OCI-LY7 (cell line): ENCODE measurements at regions not wholly inside any gene's neighbourhood (a gene's known extent, or its start where the extent isn't known, plus 50 kb on each side); places are given as distances from the start of the nearest gene placed in this dataset.

Source experiments
- BruUV-seq: library from RNA; stranded (reverse); fragments of 400-500 nt; replicated peaks from 2 replicates; lab custom pipeline; 2021; lab: Mats Ljungman, UMichigan
- CTCF ChIA-PET: fragments of 300-600 bp; sonication (Branson Sonifier 250); formaldehyde crosslinking; loops from one replicate; lab custom pipeline; 2022; ENCODE audit warnings: antibody characterized with exemption; ENCODE audit not compliant: unreplicated experiment; lab: Charles Lee
- POLR2A ChIA-PET: fragments of 300-600 bp; sonication (Branson Sonifier 250); formaldehyde crosslinking; loops from one replicate; lab custom pipeline; 2022; ENCODE audit warnings: antibody characterized with exemption; lab: Charles Lee
- DNase-seq: peaks from one replicate; pipeline ENCODE4 v3.0.0-alpha.2; 2015; ENCODE audit warnings: low spot score
- H2AFZ ChIP-seq: fragments of 200-600 bp; sonication (generic), shearing (Covaris generic); 2 replicates; pipeline ENCODE4 v1.6.1; 2014; ENCODE audit warnings: mild to moderate bottlenecking, antibody characterized with exemption, low read length, moderate library complexity
- H3K27ac ChIP-seq: fragments of 200-600 bp; sonication (generic); 2 replicates; pipeline ENCODE4 v1.5.1; 2014; ENCODE audit warnings: mixed run types, low read depth, mild to moderate bottlenecking, moderate library complexity, low read length, inconsistent platforms; ENCODE audit not compliant: poor library complexity, severe bottlenecking
- H3K36me3 ChIP-seq: fragments of 200-600 bp; sonication (generic); 2 replicates; pipeline ENCODE4 v1.6.1; 2014; ENCODE audit warnings: mild to moderate bottlenecking, antibody characterized with exemption, low read length, moderate library complexity, mixed read lengths; ENCODE audit not compliant: insufficient read depth
- H3K4me1 ChIP-seq: fragments of 200-600 bp; sonication (generic); 2 replicates; pipeline ENCODE4 v1.5.1; 2014; ENCODE audit warnings: mild to moderate bottlenecking, low read length; ENCODE audit not compliant: insufficient read depth, poor library complexity, severe bottlenecking
- H3K4me2 ChIP-seq: fragments of 200-600 bp; sonication (generic); 2 replicates; pipeline ENCODE4 v1.6.1; 2014; ENCODE audit warnings: mild to moderate bottlenecking, low read length
- H3K4me3 ChIP-seq: fragments of 200-600 bp; sonication (generic); 2 replicates; pipeline ENCODE4 v1.5.1; 2014; ENCODE audit warnings: mild to moderate bottlenecking, low read depth, low read length; ENCODE audit not compliant: poor library complexity, severe bottlenecking
- H3K79me2 ChIP-seq: fragments of 200-600 bp; sonication (generic); 2 replicates; pipeline ENCODE4 v1.6.1; 2016; ENCODE audit warnings: low read depth, mild to moderate bottlenecking, low read length, moderate library complexity, mixed read lengths; ENCODE audit not compliant: insufficient read depth
- H3K9me2 ChIP-seq: fragments of 200-600 bp; sonication (generic); 2 replicates; pipeline ENCODE4 v1.6.1; 2016; ENCODE audit warnings: mild to moderate bottlenecking, low read length, mixed read lengths; ENCODE audit not compliant: insufficient read depth
- H3K9me3 ChIP-seq: fragments of 200-600 bp; sonication (generic); 2 replicates; pipeline ENCODE4 v1.6.1; 2014; ENCODE audit warnings: mild to moderate bottlenecking, mixed run types, low read length, mixed read lengths
- H4K20me1 ChIP-seq: fragments of 200-600 bp; sonication (generic); 2 replicates; pipeline ENCODE4 v1.6.1; 2014; ENCODE audit warnings: mild to moderate bottlenecking, antibody characterized with exemption, low read length, moderate library complexity, mixed read lengths; ENCODE audit not compliant: insufficient read depth
- EZH2phosphoT487 ChIP-seq: fragments of 200-600 bp; sonication (generic); IDR thresholded peaks from 2 replicates; pipeline ENCODE4 v1.6.1; 2018; ENCODE audit warnings: low read depth, borderline replicate concordance, mild to moderate bottlenecking, mixed run types, antibody characterized with exemption, low read length, moderate library complexity, mixed read lengths
- intact Hi-C: fragments of 100-400 bp; cut with micrococcal nuclease; formaldehyde crosslinking; loops from one replicate; pipeline ENCODE4 v1.10.0; 2022; ENCODE audit not compliant: unreplicated experiment
- TF ChIP-seq, protein P1 (sequence below): fragments of 200-600 bp; sonication (generic); conservative IDR thresholded peaks from 2 replicates; pipeline ENCODE4 v1.5.1; 2014; ENCODE audit warnings: mild to moderate bottlenecking, antibody characterized with exemption, low read length, moderate library complexity, mixed read lengths

- no peak for TF ChIP-seq EZH2phosphoT487
- TF ChIP-seq, protein P1, sequence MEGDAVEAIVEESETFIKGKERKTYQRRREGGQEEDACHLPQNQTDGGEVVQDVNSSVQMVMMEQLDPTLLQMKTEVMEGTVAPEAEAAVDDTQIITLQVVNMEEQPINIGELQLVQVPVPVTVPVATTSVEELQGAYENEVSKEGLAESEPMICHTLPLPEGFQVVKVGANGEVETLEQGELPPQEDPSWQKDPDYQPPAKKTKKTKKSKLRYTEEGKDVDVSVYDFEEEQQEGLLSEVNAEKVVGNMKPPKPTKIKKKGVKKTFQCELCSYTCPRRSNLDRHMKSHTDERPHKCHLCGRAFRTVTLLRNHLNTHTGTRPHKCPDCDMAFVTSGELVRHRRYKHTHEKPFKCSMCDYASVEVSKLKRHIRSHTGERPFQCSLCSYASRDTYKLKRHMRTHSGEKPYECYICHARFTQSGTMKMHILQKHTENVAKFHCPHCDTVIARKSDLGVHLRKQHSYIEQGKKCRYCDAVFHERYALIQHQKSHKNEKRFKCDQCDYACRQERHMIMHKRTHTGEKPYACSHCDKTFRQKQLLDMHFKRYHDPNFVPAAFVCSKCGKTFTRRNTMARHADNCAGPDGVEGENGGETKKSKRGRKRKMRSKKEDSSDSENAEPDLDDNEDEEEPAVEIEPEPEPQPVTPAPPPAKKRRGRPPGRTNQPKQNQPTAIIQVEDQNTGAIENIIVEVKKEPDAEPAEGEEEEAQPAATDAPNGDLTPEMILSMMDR, result no peak
- no peak overlapping the region for H3K4me2 ChIP-seq
- BruUV-seq, result no TSS peak
Observed at GRCh38 chr6:104118274-104118673, 741.4 kb downstream of the HACE1 start.

GRCh38 chr6:104109806-104110205, 749.9 kb downstream of the HACE1 start:
- no peak overlapping the region for H3K4me3 ChIP-seq
- ChIA-PET POLR2A (no interaction called here), CTCF (no interaction called here)
- no peak for DNase-seq
- H3K9me3 ChIP-seq, result no peaks in the 10 kb centered on the region
- no peak overlapping the region for H3K4me2 ChIP-seq
- no peak overlapping the region for H2AFZ ChIP-seq
- no peak overlapping the region for H3K27ac ChIP-seq
- no peak for TF ChIP-seq EZH2phosphoT487
- TF ChIP-seq, protein P1, result no peak
- no peaks in the 10 kb centered on the region for H3K9me2 ChIP-seq
- H3K36me3 ChIP-seq, result no peaks in the 10 kb centered on the region
- H3K4me1 ChIP-seq, result no peaks in the 10 kb centered on the region
- BruUV-seq, result no TSS peak
- H4K20me1 ChIP-seq, result no peaks in the 10 kb centered on the region
- no peaks in the 10 kb centered on the region for H3K79me2 ChIP-seq
- intact Hi-C loops, result no loop called here

More at GRCh38 chr6:104118274-104118673, 741.4 kb downstream of the HACE1 start:
- POLR2A ChIA-PET, result no interaction called here
- intact Hi-C loops, result no loop called here
- Histone ChIP-seq H3K36me3 (no peaks in the 10 kb centered on the region), H3K9me3 (no peaks in the 10 kb centered on the region), H2AFZ (no peak overlapping the region), H4K20me1 (no peaks in the 10 kb centered on the region), H3K79me2 (no peaks in the 10 kb centered on the region), H3K4me3 (no peak overlapping the region), H3K9me2 (no peaks in the 10 kb centered on the region), H3K27ac (no peak overlapping the region), H3K4me1 (no peaks in the 10 kb centered on the region)
- DNase-seq, result no peak
- CTCF ChIA-PET, result no interaction called here

DNA sequence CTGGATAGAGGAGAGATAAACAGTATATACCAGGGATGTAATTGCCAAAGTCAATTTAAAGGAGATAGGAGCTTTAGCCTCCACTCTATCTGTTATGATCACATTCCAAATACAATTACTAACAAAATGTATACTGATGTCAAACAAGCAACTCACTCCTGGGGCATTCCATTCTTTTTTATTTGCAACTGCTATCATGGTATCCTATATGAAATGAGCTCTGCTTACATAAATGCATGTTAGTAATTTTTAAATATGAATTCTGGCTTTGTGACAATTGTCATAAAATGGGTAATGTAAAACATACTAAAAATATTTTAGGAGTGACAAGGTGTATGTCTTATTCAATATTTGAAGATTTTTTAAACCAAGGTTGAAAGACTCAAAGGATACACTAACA, 751.1 kb downstream of the HACE1 start:
- Histone ChIP-seq H3K27ac (no peak overlapping the region), H3K4me2 (no peak overlapping the region), H3K79me2 (no peaks in the 10 kb centered on the region), H3K9me2 (no peaks in the 10 kb centered on the region), H3K36me3 (no peaks in the 10 kb centered on the region), H2AFZ (no peak overlapping the region), H4K20me1 (no peaks in the 10 kb centered on the region), H3K9me3 (no peaks in the 10 kb centered on the region), H3K4me3 (no peak overlapping the region), H3K4me1 (no peaks in the 10 kb centered on the region)
- ChIA-PET CTCF (no interaction called here), POLR2A (no interaction called here)
- no peak for TF ChIP-seq EZH2phosphoT487
- TF ChIP-seq, protein P1, result no peak
- no peak for DNase-seq
- no TSS peak for BruUV-seq
- intact Hi-C loops, result no loop called here
